Caco-2 (cell line): ENCODE measurements at regions not wholly inside any gene's neighbourhood (a gene's known extent, or its start where the extent isn't known, plus 50 kb on each side); places are given as distances from the start of the nearest gene placed in this dataset.

Source experiments
- BruUV-seq: library from RNA; stranded (reverse); fragments of 400-500 nt; replicated peaks from 2 replicates; lab custom pipeline; 2021; lab: Mats Ljungman, UMichigan
- CTCF ChIA-PET: fragments of 300-600 bp; sonication (Branson Sonifier 250); formaldehyde crosslinking; loops from one replicate; lab custom pipeline; 2022; ENCODE audit warnings: antibody characterized with exemption; lab: Charles Lee
- POLR2A ChIA-PET: fragments of 300-600 bp; sonication (Branson Sonifier 250); formaldehyde crosslinking; loops from one replicate; lab custom pipeline; 2022; ENCODE audit warnings: antibody characterized with exemption; lab: Charles Lee
- DNase-seq, 2 experiments: peaks; one replicate each; pipeline versions ENCODE4 v3.0.0 to v3.0.0-alpha.2; 2020 to 2022
- H3K27me3 ChIP-seq: replicated peaks from 2 replicates; pipeline ENCODE4 v1.6.0; 2011; ENCODE audit warnings: low read length; ENCODE audit not compliant: control insufficient read depth, insufficient read depth
- H3K36me3 ChIP-seq: 2 replicates; pipeline ENCODE4 v1.5.1; 2011; ENCODE audit warnings: low read length; ENCODE audit not compliant: control insufficient read depth, insufficient read depth
- H3K4me1 ChIP-seq: fragments of 250-450 bp; sonication (Bioruptor Pico); 2 replicates; pipeline ENCODE4 v1.5.1; 2020; ENCODE audit warnings: mild to moderate bottlenecking
- H3K4me3 ChIP-seq: 2 replicates; pipeline ENCODE4 v1.5.1; 2011; ENCODE audit warnings: low read depth, mild to moderate bottlenecking, control low read depth, low read length
- H3K9me3 ChIP-seq: fragments of 250-450 bp; sonication (Bioruptor Pico); 2 replicates; pipeline ENCODE4 v1.5.1; 2020; ENCODE audit warnings: mild to moderate bottlenecking, moderate library complexity
- H3K27ac Mint-ChIP-seq: one replicate; pipeline ENCODE4 v1.8.0; 2022; ENCODE audit warnings: mixed read lengths; ENCODE audit not compliant: unreplicated experiment
- H3K27me3 Mint-ChIP-seq: one replicate; pipeline ENCODE4 v1.8.0; 2022; ENCODE audit warnings: mixed read lengths; ENCODE audit not compliant: insufficient read depth, unreplicated experiment
- H3K36me3 Mint-ChIP-seq: one replicate; pipeline ENCODE4 v1.8.0; 2022; ENCODE audit warnings: mild to moderate bottlenecking, mixed read lengths; ENCODE audit not compliant: insufficient read depth, unreplicated experiment
- H3K4me1 Mint-ChIP-seq: one replicate; pipeline ENCODE4 v1.8.0; 2022; ENCODE audit warnings: low read depth, mixed read lengths; ENCODE audit not compliant: unreplicated experiment
- H3K4me3 Mint-ChIP-seq: one replicate; pipeline ENCODE4 v1.8.0; 2022; ENCODE audit warnings: mild to moderate bottlenecking, moderate library complexity, mixed read lengths; ENCODE audit not compliant: unreplicated experiment
- H3K9me3 Mint-ChIP-seq: one replicate; pipeline ENCODE4 v1.8.0; 2022; ENCODE audit warnings: mixed read lengths; ENCODE audit not compliant: unreplicated experiment
- intact Hi-C: fragments of 100-400 bp; cut with micrococcal nuclease; formaldehyde crosslinking; loops from one replicate; pipeline ENCODE4 v1.10.0; 2022; ENCODE audit not compliant: unreplicated experiment
- TF ChIP-seq, protein P1 (sequence below), 2 experiments: fragments of 200-600 bp in 1 of 2; IDR thresholded peaks; 1 replicate in 1 of 2; 2 replicates in 1 of 2; pipeline versions ENCODE4 v1.5.1 to v1.8.0; 2011 to 2022; ENCODE audit warnings: antibody characterized with exemption in 1 of 2, control low read depth in 1 of 2, inconsistent platforms in 1 of 2, low read depth in 1 of 2, low read length in 1 of 2, mild to moderate bottlenecking in 1 of 2, moderate library complexity in 1 of 2; ENCODE audit not compliant: insufficient read depth in 1 of 2, severe bottlenecking in 1 of 2, unreplicated experiment in 1 of 2

DNA sequence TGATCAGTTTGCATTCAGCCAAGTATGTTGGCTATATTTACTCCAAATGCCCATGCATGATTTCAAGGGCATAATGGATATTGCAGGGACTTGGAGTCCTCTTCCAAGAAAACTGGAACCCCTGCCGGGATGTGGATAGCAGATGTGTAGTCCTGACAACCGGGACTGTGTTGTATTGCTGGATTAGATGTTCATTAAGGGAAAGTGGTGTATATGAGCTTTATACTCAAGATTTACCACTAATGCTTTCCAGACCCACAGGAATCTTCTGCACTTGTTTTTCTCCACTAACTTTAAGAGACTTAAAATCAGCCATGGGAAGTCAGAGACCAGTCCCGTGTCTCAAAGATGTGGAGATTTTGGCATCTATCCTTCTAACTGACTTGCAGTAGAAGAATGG is 770.9 kb downstream of the HDGFL1 start:
- POLR2A ChIA-PET, result no interaction called here

GRCh38 chr6:23343610-23344306 is 774.4 kb downstream of the HDGFL1 start:
- H3K4me1 ChIP-seq, result no peaks in the 10 kb centered on the region
- H3K9me3 ChIP-seq, result no peaks in the 10 kb centered on the region
- POLR2A ChIA-PET, result no interaction called here
- Mint-ChIP-seq H3K9me3 (peaks cover 9% of the 10 kb centered on the region), H3K36me3 (no peaks in the 10 kb centered on the region), H3K27me3 (no peaks in the 10 kb centered on the region), H3K27ac (no peak overlapping the region), H3K4me3 (no peak overlapping the region), H3K4me1 (no peaks in the 10 kb centered on the region)
- BruUV-seq, result no TSS peak
- no peaks in the 10 kb centered on the region for H3K27me3 ChIP-seq
- TF ChIP-seq, protein P1, sequence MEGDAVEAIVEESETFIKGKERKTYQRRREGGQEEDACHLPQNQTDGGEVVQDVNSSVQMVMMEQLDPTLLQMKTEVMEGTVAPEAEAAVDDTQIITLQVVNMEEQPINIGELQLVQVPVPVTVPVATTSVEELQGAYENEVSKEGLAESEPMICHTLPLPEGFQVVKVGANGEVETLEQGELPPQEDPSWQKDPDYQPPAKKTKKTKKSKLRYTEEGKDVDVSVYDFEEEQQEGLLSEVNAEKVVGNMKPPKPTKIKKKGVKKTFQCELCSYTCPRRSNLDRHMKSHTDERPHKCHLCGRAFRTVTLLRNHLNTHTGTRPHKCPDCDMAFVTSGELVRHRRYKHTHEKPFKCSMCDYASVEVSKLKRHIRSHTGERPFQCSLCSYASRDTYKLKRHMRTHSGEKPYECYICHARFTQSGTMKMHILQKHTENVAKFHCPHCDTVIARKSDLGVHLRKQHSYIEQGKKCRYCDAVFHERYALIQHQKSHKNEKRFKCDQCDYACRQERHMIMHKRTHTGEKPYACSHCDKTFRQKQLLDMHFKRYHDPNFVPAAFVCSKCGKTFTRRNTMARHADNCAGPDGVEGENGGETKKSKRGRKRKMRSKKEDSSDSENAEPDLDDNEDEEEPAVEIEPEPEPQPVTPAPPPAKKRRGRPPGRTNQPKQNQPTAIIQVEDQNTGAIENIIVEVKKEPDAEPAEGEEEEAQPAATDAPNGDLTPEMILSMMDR (IDR thresholded peaks at IDR 0.05; ENCODE audit: insufficient read depth in 1 of 2, low read depth in 1 of 2, low read length in 1 of 2, severe bottlenecking in 1 of 2, unreplicated experiment in 1 of 2), result no peak
- H3K4me3 ChIP-seq, result no peak overlapping the region
- H3K36me3 ChIP-seq, result no peaks in the 10 kb centered on the region
- intact Hi-C loops, result no loop called here
- DNase-seq, result no peak
- CTCF ChIA-PET, result no interaction called here

More for the DNA sequence above, 770.9 kb downstream of the HDGFL1 start:
- Mint-ChIP-seq H3K4me3 (no peak overlapping the region), H3K27me3 (no peaks in the 10 kb centered on the region), H3K36me3 (no peaks in the 10 kb centered on the region), H3K4me1 (peaks cover 6% of the 10 kb centered on the region), H3K9me3 (peaks cover 9% of the 10 kb centered on the region), H3K27ac (no peak overlapping the region)
- DNase-seq, result no peak
- intact Hi-C loops, result no loop called here
- no TSS peak for BruUV-seq
- no peaks in the 10 kb centered on the region for H3K27me3 ChIP-seq
- TF ChIP-seq, protein P1 (IDR thresholded peaks at IDR 0.05; ENCODE audit: insufficient read depth in 1 of 2, low read depth in 1 of 2, low read length in 1 of 2, severe bottlenecking in 1 of 2, unreplicated experiment in 1 of 2), result no peak
- H3K4me1 ChIP-seq, result no peaks in the 10 kb centered on the region
- no peak overlapping the region for H3K4me3 ChIP-seq
- H3K36me3 ChIP-seq, result no peaks in the 10 kb centered on the region
- CTCF ChIA-PET, result no interaction called here
- H3K9me3 ChIP-seq, result no peaks in the 10 kb centered on the region

DNA sequence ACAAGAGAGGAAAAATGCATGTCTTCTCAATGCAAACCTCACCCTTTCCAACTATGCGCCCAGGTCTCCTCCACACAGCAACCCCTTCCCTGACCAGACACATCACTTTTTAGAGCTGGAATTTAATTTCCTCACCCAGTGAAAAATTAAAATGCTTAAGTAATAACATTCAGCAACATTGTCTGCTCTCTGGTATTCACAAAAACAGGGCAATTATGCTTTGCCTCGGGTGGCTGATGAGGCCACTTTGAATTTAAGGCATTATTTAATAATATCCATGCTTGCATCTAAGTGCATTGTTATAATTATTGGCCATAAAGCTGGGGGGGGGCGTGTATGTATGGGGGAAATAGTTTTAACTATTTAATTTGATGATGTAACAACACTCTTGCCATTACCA is 777.8 kb upstream of the NRSN1 start:
- Histone ChIP-seq H3K9me3 (no peaks in the 10 kb centered on the region), H3K4me1 (no peaks in the 10 kb centered on the region), H3K36me3 (no peaks in the 10 kb centered on the region), H3K4me3 (no peak overlapping the region), H3K27me3 (no peaks in the 10 kb centered on the region)
- no TSS peak for BruUV-seq
- H3K9me3 Mint-ChIP-seq, result peaks cover 5% of the 10 kb centered on the region
- POLR2A ChIA-PET, result no interaction called here
- DNase-seq, result no peak
- TF ChIP-seq, protein P1 (IDR thresholded peaks at IDR 0.05; ENCODE audit: insufficient read depth in 1 of 2, low read depth in 1 of 2, low read length in 1 of 2, severe bottlenecking in 1 of 2, unreplicated experiment in 1 of 2), result no peak
- H3K36me3 Mint-ChIP-seq, result no peaks in the 10 kb centered on the region
- H3K27me3 Mint-ChIP-seq, result no peaks in the 10 kb centered on the region
- H3K27ac Mint-ChIP-seq, result no peak overlapping the region
- CTCF ChIA-PET, result no interaction called here
- H3K4me3 Mint-ChIP-seq, result no peak overlapping the region
- intact Hi-C loops, result no loop called here
- no peaks in the 10 kb centered on the region for H3K4me1 Mint-ChIP-seq
